ENCODE measurements at regions not wholly inside any gene's neighbourhood (a gene's known extent, or its start where the extent isn't known, plus 50 kb on each side); places are given as distances from the start of the nearest gene placed in this dataset.

- Mint-ChIP-seq H3K9me3 (peaks cover 5 to 21% (median 12%) of the 10 kb centered on the region in 7 donors), H3K27me3 (ENCODE audit: low read depth in 3 of 3) (peaks cover 7 to 13% (median 10%) of the 10 kb centered on the region in 3 donors), H3K4me1 (no peaks in the 10 kb centered on the region), H3K4me3 (no peak overlapping the region), H3K36me3 (no peaks in the 10 kb centered on the region), H3K27ac (no peak overlapping the region)
- Histone ChIP-seq H4K20me1 (ENCODE audit: insufficient read depth, low read length) (no peaks in the 10 kb centered on the region), H3K4me1 (ENCODE audit: control insufficient read depth in 1 of 2, insufficient read depth in 2 of 2, low read length in 2 of 2) (no peaks in the 10 kb centered on the region), H3K36me3 (replicated peaks in 1 of 2; ENCODE audit: control insufficient read depth in 1 of 2, insufficient read depth in 2 of 2, low read length in 2 of 2) (no peaks in the 10 kb centered on the region), H3K9ac (ENCODE audit: insufficient read depth, low read length, poor library complexity, severe bottlenecking) (no peak overlapping the region), H3K27me3 (ENCODE audit: control insufficient read depth in 2 of 2, insufficient read depth in 2 of 2, low read length in 2 of 2) (no peaks in the 10 kb centered on the region), H3K4me3 (replicated peaks in 1 of 3; ENCODE audit: low read depth in 2 of 3, low read length in 3 of 3) (no peak overlapping the region), H2AFZ (ENCODE audit: insufficient read depth, low read depth, low read length, poor library complexity, severe bottlenecking) (no peak overlapping the region), H3K4me2 (replicated peaks; ENCODE audit: extremely low read depth, low read length, poor library complexity, severe bottlenecking) (no peak overlapping the region), H3K79me2 (ENCODE audit: insufficient read depth, low read length) (no peaks in the 10 kb centered on the region), H3K27ac (ENCODE audit: low read depth in 1 of 2, low read length in 2 of 2) (no peak overlapping the region), H3K9me3 (replicated peaks in 1 of 2; ENCODE audit: control insufficient read depth in 1 of 2, insufficient read depth in 1 of 2, low read length in 2 of 2) (peaks cover 4 to 17% of the 10 kb centered on the region in 2 donors)
- intact Hi-C loops (cut with micrococcal nuclease) = no loop called here
- no peak for DNase-seq
- TF ChIP-seq CTCF (IDR thresholded peaks at IDR 0.05) = no peak
Measured at GRCh38 chr11:116665523-116665922, 107.3 kb downstream of the BUD13 start.

GRCh38 chr11:116661056-116661455 is 111.7 kb downstream of the BUD13 start:
- no peak for DNase-seq
- H3K9me3 Mint-ChIP-seq = peaks cover 3 to 12% (median 10%) of the 10 kb centered on the region in 7 donors
- H3K79me2 ChIP-seq (ENCODE audit: insufficient read depth, low read length) = no peaks in the 10 kb centered on the region
- H3K4me3 Mint-ChIP-seq = no peak overlapping the region
- H3K27me3 Mint-ChIP-seq (ENCODE audit: low read depth in 3 of 3) = peaks cover 6 to 10% (median 7%) of the 10 kb centered on the region in 3 donors
- H3K4me1 ChIP-seq (ENCODE audit: control insufficient read depth in 1 of 2, insufficient read depth in 2 of 2, low read length in 2 of 2) = no peaks in the 10 kb centered on the region
- intact Hi-C loops (cut with micrococcal nuclease) = no loop called here
- no peak overlapping the region for H3K27ac Mint-ChIP-seq
- TF ChIP-seq CTCF (IDR thresholded peaks at IDR 0.05) = no peak
- peaks cover 0 to 9% of the 10 kb centered on the region in 2 donors for H3K9me3 ChIP-seq (replicated peaks in 1 of 2; ENCODE audit: control insufficient read depth in 1 of 2, insufficient read depth in 1 of 2, low read length in 2 of 2)
- no peak overlapping the region for H3K9ac ChIP-seq (ENCODE audit: insufficient read depth, low read length, poor library complexity, severe bottlenecking)
- H3K27me3 ChIP-seq (ENCODE audit: control insufficient read depth in 2 of 2, insufficient read depth in 2 of 2, low read length in 2 of 2) = no peaks in the 10 kb centered on the region
- H3K27ac ChIP-seq (ENCODE audit: low read depth in 1 of 2, low read length in 2 of 2) = no peak overlapping the region
- H3K36me3 ChIP-seq (replicated peaks in 1 of 2; ENCODE audit: control insufficient read depth in 1 of 2, insufficient read depth in 2 of 2, low read length in 2 of 2) = no peaks in the 10 kb centered on the region
- H4K20me1 ChIP-seq (ENCODE audit: insufficient read depth, low read length) = no peaks in the 10 kb centered on the region
- no peak overlapping the region for H3K4me3 ChIP-seq (replicated peaks in 1 of 3; ENCODE audit: low read depth in 2 of 3, low read length in 3 of 3)
- no peaks in the 10 kb centered on the region for H3K36me3 Mint-ChIP-seq
- WGBS (ENCODE audit: insufficient coverage) = 86% methylated on average over 3 of the region's 3 CpGs
- no peak overlapping the region for H3K4me2 ChIP-seq (replicated peaks; ENCODE audit: extremely low read depth, low read length, poor library complexity, severe bottlenecking)
- H2AFZ ChIP-seq (ENCODE audit: insufficient read depth, low read depth, low read length, poor library complexity, severe bottlenecking) = no peak overlapping the region
- no peaks in the 10 kb centered on the region for H3K4me1 Mint-ChIP-seq

Measured in CD14-positive monocyte (primary cell).